ENCODE measurements at regions not wholly inside any gene's neighbourhood (a gene's known extent, or its start where the extent isn't known, plus 50 kb on each side); places are given as distances from the start of the nearest gene placed in this dataset.

GRCh38 chr1:14439015-14439414 is 159.5 kb upstream of the KAZN start:
- no peak overlapping the region for H3K23ac ChIP-seq (ENCODE audit: low read depth, low read length, poor library complexity)
- no peak overlapping the region for H2BK12ac ChIP-seq (ENCODE audit: low read length)
- H2AK5ac ChIP-seq (ENCODE audit: low read depth, low read length), result no peak overlapping the region
- H3K14ac ChIP-seq (ENCODE audit: low read length), result no peak overlapping the region
- no peak overlapping the region for H3K27ac ChIP-seq (replicated peaks; ENCODE audit: low read length)
- no peak overlapping the region for H3K18ac ChIP-seq (ENCODE audit: low read length)
- H3K36me3 ChIP-seq (replicated peaks in 1 of 2; ENCODE audit: control insufficient read depth in 2 of 2, insufficient read depth in 2 of 2, low read length in 2 of 2), result no peaks in the 10 kb centered on the region
- no peak overlapping the region for H2AFZ ChIP-seq (ENCODE audit: low read length)
- H3K27me3 ChIP-seq (ENCODE audit: control insufficient read depth in 3 of 3, insufficient read depth in 3 of 3, low read depth in 1 of 3, low read length in 3 of 3), result no peaks in the 10 kb centered on the region
- no CpG with 5 or more reads among the region's 1 CpG for WGBS, 2 donors (ENCODE audit: extremely low coverage in 2 of 2, insufficient read length in 2 of 2, insufficient replicate concordance in 1 of 2)
- no peaks in the 10 kb centered on the region for H3K9me3 ChIP-seq (replicated peaks in 1 of 2; ENCODE audit: control insufficient read depth in 2 of 2, insufficient read depth in 1 of 2, low read depth in 1 of 2, low read length in 2 of 2)
- no peak overlapping the region for H4K8ac ChIP-seq (ENCODE audit: low read depth, low read length)
- no peaks in the 10 kb centered on the region for H3K79me1 ChIP-seq (ENCODE audit: low read depth, low read length)
- H3K4me3 ChIP-seq (ENCODE audit: low read length in 2 of 2), result no peak overlapping the region
- H2BK120ac ChIP-seq (ENCODE audit: low read depth, low read length), result no peak overlapping the region
- H3K9ac ChIP-seq (ENCODE audit: low read depth, low read length, poor library complexity), result no peak overlapping the region
- H3K4me1 ChIP-seq (ENCODE audit: control insufficient read depth in 2 of 2, insufficient read depth in 1 of 2, low read depth in 1 of 2, low read length in 2 of 2), result peaks cover 10 to 12% of the 10 kb centered on the region in 2 donors
- no peak overlapping the region for H2BK15ac ChIP-seq (ENCODE audit: low read length)
- H4K91ac ChIP-seq (ENCODE audit: low read depth, low read length, poor library complexity), result no peak overlapping the region
- no peak overlapping the region for H3K4me2 ChIP-seq (ENCODE audit: insufficient read depth, low read length, poor library complexity, severe bottlenecking)
- H3K4ac ChIP-seq (ENCODE audit: low read length), result no peak overlapping the region
- H2BK5ac ChIP-seq (ENCODE audit: low read length), result no peak overlapping the region
- no peak for DNase-seq (ENCODE audit: low spot score)

GRCh38 chr1:14440166-14440565 is 158.3 kb upstream of the KAZN start:
- H4K8ac ChIP-seq (ENCODE audit: low read depth, low read length), result no peak overlapping the region
- H3K18ac ChIP-seq (ENCODE audit: low read length), result no peak overlapping the region
- no peak overlapping the region for H3K27ac ChIP-seq (replicated peaks; ENCODE audit: low read length)
- no peak overlapping the region for H2BK120ac ChIP-seq (ENCODE audit: low read depth, low read length)
- H4K91ac ChIP-seq (ENCODE audit: low read depth, low read length, poor library complexity), result no peak overlapping the region
- H3K4ac ChIP-seq (ENCODE audit: low read length), result no peak overlapping the region
- no peak for DNase-seq (ENCODE audit: low spot score)
- H3K4me3 ChIP-seq (ENCODE audit: low read length in 2 of 2), result no peak overlapping the region
- no CpG with 5 or more reads among the region's 9 CpGs for WGBS, 2 donors (ENCODE audit: extremely low coverage in 2 of 2, insufficient read length in 2 of 2, insufficient replicate concordance in 1 of 2)
- no peak overlapping the region for H2AFZ ChIP-seq (ENCODE audit: low read length)
- no peaks in the 10 kb centered on the region for H3K27me3 ChIP-seq (ENCODE audit: control insufficient read depth in 3 of 3, insufficient read depth in 3 of 3, low read depth in 1 of 3, low read length in 3 of 3)
- no peak overlapping the region for H3K9ac ChIP-seq (ENCODE audit: low read depth, low read length, poor library complexity)
- H3K14ac ChIP-seq (ENCODE audit: low read length), result no peak overlapping the region
- H3K4me2 ChIP-seq (ENCODE audit: insufficient read depth, low read length, poor library complexity, severe bottlenecking), result no peak overlapping the region
- no peak overlapping the region for H2AK5ac ChIP-seq (ENCODE audit: low read depth, low read length)
- H3K23ac ChIP-seq (ENCODE audit: low read depth, low read length, poor library complexity), result no peak overlapping the region
- peaks cover 10 to 12% of the 10 kb centered on the region in 2 donors for H3K4me1 ChIP-seq (ENCODE audit: control insufficient read depth in 2 of 2, insufficient read depth in 1 of 2, low read depth in 1 of 2, low read length in 2 of 2)
- H3K9me3 ChIP-seq (replicated peaks in 1 of 2; ENCODE audit: control insufficient read depth in 2 of 2, insufficient read depth in 1 of 2, low read depth in 1 of 2, low read length in 2 of 2), result no peaks in the 10 kb centered on the region
- no peaks in the 10 kb centered on the region for H3K79me1 ChIP-seq (ENCODE audit: low read depth, low read length)
- no peak overlapping the region for H2BK12ac ChIP-seq (ENCODE audit: low read length)
- H2BK5ac ChIP-seq (ENCODE audit: low read length), result no peak overlapping the region
- no peaks in the 10 kb centered on the region for H3K36me3 ChIP-seq (replicated peaks in 1 of 2; ENCODE audit: control insufficient read depth in 2 of 2, insufficient read depth in 2 of 2, low read length in 2 of 2)
- H2BK15ac ChIP-seq (ENCODE audit: low read length), result no peak overlapping the region

GRCh38 chr1:14440731-14441130 is 157.8 kb upstream of the KAZN start:
- Histone ChIP-seq H4K91ac (ENCODE audit: low read depth, low read length, poor library complexity) (no peak overlapping the region), H3K14ac (ENCODE audit: low read length) (no peak overlapping the region), H3K4me1 (ENCODE audit: control insufficient read depth in 2 of 2, insufficient read depth in 1 of 2, low read depth in 1 of 2, low read length in 2 of 2) (peaks cover 10 to 12% of the 10 kb centered on the region in 2 donors), H3K79me1 (ENCODE audit: low read depth, low read length) (no peaks in the 10 kb centered on the region), H3K9ac (ENCODE audit: low read depth, low read length, poor library complexity) (no peak overlapping the region), H2BK120ac (ENCODE audit: low read depth, low read length) (no peak overlapping the region), H2BK15ac (ENCODE audit: low read length) (no peak overlapping the region), H2BK12ac (ENCODE audit: low read length) (no peak overlapping the region), H2BK5ac (ENCODE audit: low read length) (no peak overlapping the region), H3K36me3 (replicated peaks in 1 of 2; ENCODE audit: control insufficient read depth in 2 of 2, insufficient read depth in 2 of 2, low read length in 2 of 2) (no peaks in the 10 kb centered on the region), H3K27ac (replicated peaks; ENCODE audit: low read length) (no peak overlapping the region), H2AFZ (ENCODE audit: low read length) (no peak overlapping the region), H3K18ac (ENCODE audit: low read length) (no peak overlapping the region), H4K8ac (ENCODE audit: low read depth, low read length) (no peak overlapping the region), H3K4ac (ENCODE audit: low read length) (no peak overlapping the region), H3K4me2 (ENCODE audit: insufficient read depth, low read length, poor library complexity, severe bottlenecking) (no peak overlapping the region), H3K9me3 (replicated peaks in 1 of 2; ENCODE audit: control insufficient read depth in 2 of 2, insufficient read depth in 1 of 2, low read depth in 1 of 2, low read length in 2 of 2) (no peaks in the 10 kb centered on the region), H3K4me3 (ENCODE audit: low read length in 2 of 2) (no peak overlapping the region), H2AK5ac (ENCODE audit: low read depth, low read length) (no peak overlapping the region), H3K23ac (ENCODE audit: low read depth, low read length, poor library complexity) (no peak overlapping the region), H3K27me3 (ENCODE audit: control insufficient read depth in 3 of 3, insufficient read depth in 3 of 3, low read depth in 1 of 3, low read length in 3 of 3) (no peaks in the 10 kb centered on the region)
- no peak for DNase-seq (ENCODE audit: low spot score)
- no CpG with 5 or more reads among the region's 4 CpGs for WGBS, 2 donors (ENCODE audit: extremely low coverage in 2 of 2, insufficient read length in 2 of 2, insufficient replicate concordance in 1 of 2)

GRCh38 chr1:14441302-14441741 is 157.2 kb upstream of the KAZN start:
- Histone ChIP-seq H3K9ac (ENCODE audit: low read depth, low read length, poor library complexity) (no peak overlapping the region), H2BK120ac (ENCODE audit: low read depth, low read length) (no peak overlapping the region), H2AK5ac (ENCODE audit: low read depth, low read length) (no peak overlapping the region), H2BK5ac (ENCODE audit: low read length) (no peak overlapping the region), H3K4me3 (ENCODE audit: low read length in 2 of 2) (no peak overlapping the region), H2BK15ac (ENCODE audit: low read length) (no peak overlapping the region), H2BK12ac (ENCODE audit: low read length) (no peak overlapping the region), H3K4ac (ENCODE audit: low read length) (no peak overlapping the region), H3K18ac (ENCODE audit: low read length) (no peak overlapping the region), H3K36me3 (replicated peaks in 1 of 2; ENCODE audit: control insufficient read depth in 2 of 2, insufficient read depth in 2 of 2, low read length in 2 of 2) (no peaks in the 10 kb centered on the region), H3K4me2 (ENCODE audit: insufficient read depth, low read length, poor library complexity, severe bottlenecking) (no peak overlapping the region), H2AFZ (ENCODE audit: low read length) (no peak overlapping the region), H4K91ac (ENCODE audit: low read depth, low read length, poor library complexity) (no peak overlapping the region), H3K4me1 (ENCODE audit: control insufficient read depth in 2 of 2, insufficient read depth in 1 of 2, low read depth in 1 of 2, low read length in 2 of 2) (peaks cover 10 to 12% of the 10 kb centered on the region in 2 donors), H3K14ac (ENCODE audit: low read length) (no peak overlapping the region), H3K79me1 (ENCODE audit: low read depth, low read length) (no peaks in the 10 kb centered on the region), H3K27ac (replicated peaks; ENCODE audit: low read length) (no peak overlapping the region), H4K8ac (ENCODE audit: low read depth, low read length) (no peak overlapping the region), H3K23ac (ENCODE audit: low read depth, low read length, poor library complexity) (no peak overlapping the region), H3K27me3 (ENCODE audit: control insufficient read depth in 3 of 3, insufficient read depth in 3 of 3, low read depth in 1 of 3, low read length in 3 of 3) (no peaks in the 10 kb centered on the region), H3K9me3 (replicated peaks in 1 of 2; ENCODE audit: control insufficient read depth in 2 of 2, insufficient read depth in 1 of 2, low read depth in 1 of 2, low read length in 2 of 2) (no peaks in the 10 kb centered on the region)
- WGBS, 2 donors (ENCODE audit: extremely low coverage in 2 of 2, insufficient read length in 2 of 2, insufficient replicate concordance in 1 of 2), result no CpG with 5 or more reads among the region's 6 CpGs
- no peak for DNase-seq (ENCODE audit: low spot score)
